Endothelial cell of umbilical vein (primary cell): ENCODE measurements at regions not wholly inside any gene's neighbourhood (a gene's known extent, or its start where the extent isn't known, plus 50 kb on each side); places are given as distances from the start of the nearest gene placed in this dataset.

Source experiments
- BruUV-seq: library from RNA; stranded (reverse); fragments of 400-500 nt; replicated peaks from 2 replicates; lab custom pipeline; 2021; lab: Mats Ljungman, UMichigan
- CTCF ChIA-PET: fragments of 300-600, 350-600 bp; sonication (Branson Sonifier 250); formaldehyde crosslinking; loops from one replicate; lab custom pipeline; 2021; ENCODE audit warnings: antibody characterized with exemption, inconsistent platforms; lab: Charles Lee
- POLR2A ChIA-PET: fragments of 300-600, 350-600 bp; sonication (Branson Sonifier 250); formaldehyde crosslinking; loops from one replicate; lab custom pipeline; 2021; ENCODE audit warnings: antibody characterized with exemption, inconsistent platforms; lab: Charles Lee
- DNase-seq: peaks from one replicate; pipeline ENCODE4 v3.0.0-alpha.2; 2011; ENCODE audit warnings: low read depth, low spot score
- FAIRE-seq: peaks from 2 replicates; lab custom pipeline; 2011; peaks lifted over from hg19 to GRCh38; lab: Jason Lieb, UNC
- H2AFZ ChIP-seq: 2 replicates; pipeline ENCODE4 v1.6.0; 2012; ENCODE audit warnings: low read depth, low read length, control low read depth, inconsistent platforms
- H3K27ac ChIP-seq: 2 replicates; pipeline ENCODE4 v1.5.1; 2011; ENCODE audit warnings: low read depth, mild to moderate bottlenecking, control low read depth, low read length, moderate library complexity; ENCODE audit not compliant: insufficient read depth
- H3K27me3 ChIP-seq, 2 experiments: 2 replicates each; pipeline versions ENCODE4 v1.6.0 to v1.6.1; 2011; ENCODE audit warnings: low read length in 2 of 2, mixed read lengths in 1 of 2; ENCODE audit not compliant: control insufficient read depth in 2 of 2, insufficient read depth in 2 of 2
- H3K36me3 ChIP-seq, 2 experiments: 2 replicates in 1 of 2; 3 replicates in 1 of 2; pipeline ENCODE4 v1.5.1; 2011; ENCODE audit warnings: low read length in 2 of 2, mild to moderate bottlenecking in 1 of 2, moderate library complexity in 1 of 2; ENCODE audit not compliant: control insufficient read depth in 2 of 2, insufficient read depth in 2 of 2; ENCODE audit errors: extremely low read depth in 1 of 2
- H3K4me1 ChIP-seq: 3 replicates; pipeline ENCODE4 v1.5.1; 2011; ENCODE audit warnings: mild to moderate bottlenecking, low read length; ENCODE audit not compliant: control insufficient read depth, insufficient read depth; ENCODE audit errors: extremely low read depth
- H3K4me2 ChIP-seq: 2 replicates; pipeline ENCODE4 v1.6.1; 2011; ENCODE audit warnings: low read length, control low read depth, mixed read lengths; ENCODE audit not compliant: insufficient read depth
- H3K4me3 ChIP-seq, 3 experiments: fragments of 200-600 bp in 1 of 3; sonication (generic), shearing (Covaris generic) in 1 of 3; replicated peaks in 1 of 3; 2 replicates each; pipeline ENCODE4 v1.5.1; 2011 to 2016; ENCODE audit warnings: control low read depth in 3 of 3, low read length in 3 of 3, mild to moderate bottlenecking in 2 of 3, inconsistent platforms in 1 of 3, low read depth in 1 of 3, moderate library complexity in 1 of 3; ENCODE audit not compliant: insufficient read depth in 1 of 3
- H3K79me2 ChIP-seq: 2 replicates; pipeline ENCODE4 v1.6.0; 2012; ENCODE audit warnings: low read length, inconsistent platforms; ENCODE audit not compliant: control insufficient read depth, insufficient read depth
- H3K9ac ChIP-seq: replicated peaks from 2 replicates; pipeline ENCODE3; 2011; ENCODE audit warnings: low read length, control low read depth; ENCODE audit not compliant: insufficient read depth; ENCODE audit errors: extremely low read depth
- H3K9me1 ChIP-seq: replicated peaks from 3 replicates; pipeline ENCODE4 v1.6.0; 2011; ENCODE audit warnings: mild to moderate bottlenecking, low read length; ENCODE audit not compliant: control insufficient read depth, insufficient read depth; ENCODE audit errors: extremely low read depth
- H3K9me3 ChIP-seq: replicated peaks from 2 replicates; pipeline ENCODE4 v1.5.1; 2012; ENCODE audit warnings: low read length, inconsistent platforms; ENCODE audit not compliant: control insufficient read depth, insufficient read depth
- H4K20me1 ChIP-seq: replicated peaks from 2 replicates; pipeline ENCODE3; 2011; ENCODE audit warnings: mild to moderate bottlenecking, low read length; ENCODE audit not compliant: control insufficient read depth, insufficient read depth; ENCODE audit errors: extremely low read depth
- CTCF ChIP-seq, 2 donors: IDR thresholded peaks; 1 replicate in 1 of 2; 2 replicates in 1 of 2; pipeline ENCODE4 v1.5.1; 2011; ENCODE audit warnings: low read length in 2 of 2, mild to moderate bottlenecking in 2 of 2, moderate library complexity in 2 of 2, control low read depth in 1 of 2, inconsistent platforms in 1 of 2, low read depth in 1 of 2; ENCODE audit not compliant: insufficient read depth in 1 of 2; ENCODE audit errors: extremely low read depth in 1 of 2
- EZH2 ChIP-seq: IDR thresholded peaks from 2 replicates; pipeline ENCODE4 v1.6.1; 2012; ENCODE audit warnings: borderline replicate concordance, low read depth, mild to moderate bottlenecking, moderate library complexity, low read length, inconsistent platforms; ENCODE audit not compliant: severe bottlenecking
- FOS ChIP-seq: IDR thresholded peaks from 2 replicates; pipeline ENCODE4 v1.6.1; 2011; ENCODE audit warnings: mild to moderate bottlenecking, low read length, moderate library complexity, borderline replicate concordance; ENCODE audit not compliant: insufficient read depth
- GATA2 ChIP-seq: IDR thresholded peaks from 2 replicates; pipeline ENCODE4 v1.7.0; 2011; ENCODE audit warnings: low read depth, mild to moderate bottlenecking, moderate library complexity, mixed read lengths, low read length; ENCODE audit not compliant: insufficient read length, insufficient read depth
- JUN ChIP-seq: IDR thresholded peaks from 2 replicates; pipeline ENCODE4 v1.6.1; 2011; ENCODE audit warnings: borderline replicate concordance, low read depth; ENCODE audit not compliant: insufficient read length, insufficient read depth
- MYC ChIP-seq: IDR thresholded peaks from one replicate; pipeline ENCODE4 v1.6.1; 2011; ENCODE audit warnings: mild to moderate bottlenecking, low read depth, low read length
- POLR2A ChIP-seq: IDR thresholded peaks from 2 replicates; pipeline ENCODE4 v1.6.1; 2012; ENCODE audit warnings: low read depth, mild to moderate bottlenecking, control low read depth, low read length
- POLR2AphosphoS5 ChIP-seq: IDR thresholded peaks from 2 replicates; pipeline ENCODE4 v1.6.1; 2012; ENCODE audit warnings: low read depth, mild to moderate bottlenecking, control low read depth, low read length, moderate library complexity; ENCODE audit not compliant: insufficient read depth
- dilution Hi-C: fragments of 300-500 bp; cut with MboI; formaldehyde crosslinking; loops from one replicate; pipeline ENCODE4 v1.15.0; 2019; ENCODE audit warnings: low sequenced_read_pairs; ENCODE audit not compliant: extremely low pct_ligation_motif_present
- intact Hi-C: fragments of 100-400 bp; cut with micrococcal nuclease; formaldehyde crosslinking; loops from one replicate; pipeline ENCODE4 v1.10.0; 2022
- TF ChIP-seq, protein P1 (sequence below): IDR thresholded peaks from 2 replicates; pipeline ENCODE4 v1.6.1; 2011; ENCODE audit not compliant: insufficient read depth, insufficient read length

GRCh38 chr1:88523854-88524528, 160.1 kb upstream of the PKN2 start:
- no peaks in the 10 kb centered on the region for H3K9me1 ChIP-seq
- DNase-seq (no peak), FAIRE-seq (no peak)
- TF ChIP-seq CTCF (IDR thresholded peaks at IDR 0.05; ENCODE audit: extremely low read depth in 1 of 2, insufficient read depth in 1 of 2, low read depth in 1 of 2, low read length in 2 of 2) (no peak), POLR2AphosphoS5 (no peak), POLR2A (no peak), EZH2 (no peak), JUN (no peak), FOS (no peak), MYC (no peak), GATA2 (no peak)
- TF ChIP-seq, protein P1, sequence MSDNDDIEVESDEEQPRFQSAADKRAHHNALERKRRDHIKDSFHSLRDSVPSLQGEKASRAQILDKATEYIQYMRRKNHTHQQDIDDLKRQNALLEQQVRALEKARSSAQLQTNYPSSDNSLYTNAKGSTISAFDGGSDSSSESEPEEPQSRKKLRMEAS: no peak
- ChIA-PET CTCF (no interaction called here), POLR2A (no interaction called here)
- intact Hi-C loops (no loop called here), dilution Hi-C loops (no loop called here)
- H3K4me2 ChIP-seq: no peak overlapping the region
- H3K27ac ChIP-seq: no peak overlapping the region
- no peaks in the 10 kb centered on the region for H3K4me1 ChIP-seq
- no peaks in the 10 kb centered on the region for H3K36me3 ChIP-seq
- H3K4me3 ChIP-seq: no peak overlapping the region
- no peaks in the 10 kb centered on the region for H3K27me3 ChIP-seq
- no peak overlapping the region for H3K9ac ChIP-seq
- H2AFZ ChIP-seq: no peak overlapping the region
- no TSS peak for BruUV-seq
- H3K79me2 ChIP-seq: no peaks in the 10 kb centered on the region
- H3K9me3 ChIP-seq: no peaks in the 10 kb centered on the region
- H4K20me1 ChIP-seq: no peaks in the 10 kb centered on the region
